Endothelial cell of umbilical vein (primary cell): ENCODE measurements at regions not wholly inside any gene's neighbourhood (a gene's known extent, or its start where the extent isn't known, plus 50 kb on each side); places are given as distances from the start of the nearest gene placed in this dataset.

Experiments
- BruUV-seq: library from RNA; stranded (reverse); fragments of 400-500 nt; replicated peaks from 2 replicates; lab custom pipeline; 2021; lab: Mats Ljungman, UMichigan
- CTCF ChIA-PET: fragments of 300-600, 350-600 bp; sonication (Branson Sonifier 250); formaldehyde crosslinking; loops from one replicate; lab custom pipeline; 2021; ENCODE audit warnings: antibody characterized with exemption, inconsistent platforms; lab: Charles Lee
- POLR2A ChIA-PET: fragments of 300-600, 350-600 bp; sonication (Branson Sonifier 250); formaldehyde crosslinking; loops from one replicate; lab custom pipeline; 2021; ENCODE audit warnings: antibody characterized with exemption, inconsistent platforms; lab: Charles Lee
- DNase-seq: peaks from one replicate; pipeline ENCODE4 v3.0.0-alpha.2; 2011; ENCODE audit warnings: low read depth, low spot score
- FAIRE-seq: peaks from 2 replicates; lab custom pipeline; 2011; peaks lifted over from hg19 to GRCh38; lab: Jason Lieb, UNC
- H2AFZ ChIP-seq: 2 replicates; pipeline ENCODE4 v1.6.0; 2012; ENCODE audit warnings: low read depth, low read length, control low read depth, inconsistent platforms
- H3K27ac ChIP-seq: 2 replicates; pipeline ENCODE4 v1.5.1; 2011; ENCODE audit warnings: low read depth, mild to moderate bottlenecking, control low read depth, low read length, moderate library complexity; ENCODE audit not compliant: insufficient read depth
- H3K27me3 ChIP-seq, 2 experiments: 2 replicates each; pipeline versions ENCODE4 v1.6.0 to v1.6.1; 2011; ENCODE audit warnings: low read length in 2 of 2, mixed read lengths in 1 of 2; ENCODE audit not compliant: control insufficient read depth in 2 of 2, insufficient read depth in 2 of 2
- H3K36me3 ChIP-seq, 2 experiments: 2 replicates in 1 of 2; 3 replicates in 1 of 2; pipeline ENCODE4 v1.5.1; 2011; ENCODE audit warnings: low read length in 2 of 2, mild to moderate bottlenecking in 1 of 2, moderate library complexity in 1 of 2; ENCODE audit not compliant: control insufficient read depth in 2 of 2, insufficient read depth in 2 of 2; ENCODE audit errors: extremely low read depth in 1 of 2
- H3K4me1 ChIP-seq: 3 replicates; pipeline ENCODE4 v1.5.1; 2011; ENCODE audit warnings: mild to moderate bottlenecking, low read length; ENCODE audit not compliant: control insufficient read depth, insufficient read depth; ENCODE audit errors: extremely low read depth
- H3K4me2 ChIP-seq: 2 replicates; pipeline ENCODE4 v1.6.1; 2011; ENCODE audit warnings: low read length, control low read depth, mixed read lengths; ENCODE audit not compliant: insufficient read depth
- H3K4me3 ChIP-seq, 3 experiments: fragments of 200-600 bp in 1 of 3; sonication (generic), shearing (Covaris generic) in 1 of 3; replicated peaks in 1 of 3; 2 replicates each; pipeline ENCODE4 v1.5.1; 2011 to 2016; ENCODE audit warnings: control low read depth in 3 of 3, low read length in 3 of 3, mild to moderate bottlenecking in 2 of 3, inconsistent platforms in 1 of 3, low read depth in 1 of 3, moderate library complexity in 1 of 3; ENCODE audit not compliant: insufficient read depth in 1 of 3
- H3K79me2 ChIP-seq: 2 replicates; pipeline ENCODE4 v1.6.0; 2012; ENCODE audit warnings: low read length, inconsistent platforms; ENCODE audit not compliant: control insufficient read depth, insufficient read depth
- H3K9ac ChIP-seq: replicated peaks from 2 replicates; pipeline ENCODE3; 2011; ENCODE audit warnings: low read length, control low read depth; ENCODE audit not compliant: insufficient read depth; ENCODE audit errors: extremely low read depth
- H3K9me1 ChIP-seq: replicated peaks from 3 replicates; pipeline ENCODE4 v1.6.0; 2011; ENCODE audit warnings: mild to moderate bottlenecking, low read length; ENCODE audit not compliant: control insufficient read depth, insufficient read depth; ENCODE audit errors: extremely low read depth
- H3K9me3 ChIP-seq: replicated peaks from 2 replicates; pipeline ENCODE4 v1.5.1; 2012; ENCODE audit warnings: low read length, inconsistent platforms; ENCODE audit not compliant: control insufficient read depth, insufficient read depth
- H4K20me1 ChIP-seq: replicated peaks from 2 replicates; pipeline ENCODE3; 2011; ENCODE audit warnings: mild to moderate bottlenecking, low read length; ENCODE audit not compliant: control insufficient read depth, insufficient read depth; ENCODE audit errors: extremely low read depth
- CTCF ChIP-seq, 2 donors: IDR thresholded peaks; 1 replicate in 1 of 2; 2 replicates in 1 of 2; pipeline ENCODE4 v1.5.1; 2011; ENCODE audit warnings: low read length in 2 of 2, mild to moderate bottlenecking in 2 of 2, moderate library complexity in 2 of 2, control low read depth in 1 of 2, inconsistent platforms in 1 of 2, low read depth in 1 of 2; ENCODE audit not compliant: insufficient read depth in 1 of 2; ENCODE audit errors: extremely low read depth in 1 of 2
- EZH2 ChIP-seq: IDR thresholded peaks from 2 replicates; pipeline ENCODE4 v1.6.1; 2012; ENCODE audit warnings: borderline replicate concordance, low read depth, mild to moderate bottlenecking, moderate library complexity, low read length, inconsistent platforms; ENCODE audit not compliant: severe bottlenecking
- FOS ChIP-seq: IDR thresholded peaks from 2 replicates; pipeline ENCODE4 v1.6.1; 2011; ENCODE audit warnings: mild to moderate bottlenecking, low read length, moderate library complexity, borderline replicate concordance; ENCODE audit not compliant: insufficient read depth
- GATA2 ChIP-seq: IDR thresholded peaks from 2 replicates; pipeline ENCODE4 v1.7.0; 2011; ENCODE audit warnings: low read depth, mild to moderate bottlenecking, moderate library complexity, mixed read lengths, low read length; ENCODE audit not compliant: insufficient read length, insufficient read depth
- JUN ChIP-seq: IDR thresholded peaks from 2 replicates; pipeline ENCODE4 v1.6.1; 2011; ENCODE audit warnings: borderline replicate concordance, low read depth; ENCODE audit not compliant: insufficient read length, insufficient read depth
- MAX ChIP-seq: IDR thresholded peaks from 2 replicates; pipeline ENCODE4 v1.6.1; 2011; ENCODE audit not compliant: insufficient read depth, insufficient read length
- MYC ChIP-seq: IDR thresholded peaks from one replicate; pipeline ENCODE4 v1.6.1; 2011; ENCODE audit warnings: mild to moderate bottlenecking, low read depth, low read length
- POLR2A ChIP-seq: IDR thresholded peaks from 2 replicates; pipeline ENCODE4 v1.6.1; 2012; ENCODE audit warnings: low read depth, mild to moderate bottlenecking, control low read depth, low read length
- POLR2AphosphoS5 ChIP-seq: IDR thresholded peaks from 2 replicates; pipeline ENCODE4 v1.6.1; 2012; ENCODE audit warnings: low read depth, mild to moderate bottlenecking, control low read depth, low read length, moderate library complexity; ENCODE audit not compliant: insufficient read depth
- dilution Hi-C: fragments of 300-500 bp; cut with MboI; formaldehyde crosslinking; loops from one replicate; pipeline ENCODE4 v1.15.0; 2019; ENCODE audit warnings: low sequenced_read_pairs; ENCODE audit not compliant: extremely low pct_ligation_motif_present
- intact Hi-C: fragments of 100-400 bp; cut with micrococcal nuclease; formaldehyde crosslinking; loops from one replicate; pipeline ENCODE4 v1.10.0; 2022

- H3K36me3 ChIP-seq: no peaks in the 10 kb centered on the region
- H3K27me3 ChIP-seq: no peaks in the 10 kb centered on the region
- H3K4me2 ChIP-seq: no peak overlapping the region
- no peak overlapping the region for H3K9ac ChIP-seq
- intact Hi-C loops (no loop called here), dilution Hi-C loops (no loop called here)
- H3K4me1 ChIP-seq: no peaks in the 10 kb centered on the region
- no peak overlapping the region for H3K4me3 ChIP-seq
- no peaks in the 10 kb centered on the region for H4K20me1 ChIP-seq
- CTCF ChIA-PET: no interaction called here
- H3K79me2 ChIP-seq: no peaks in the 10 kb centered on the region
- TF ChIP-seq JUN (no peak), POLR2A (no peak), FOS (no peak), GATA2 (no peak), EZH2 (no peak), POLR2AphosphoS5 (no peak)
- H3K9me3 ChIP-seq: no peaks in the 10 kb centered on the region
- DNase-seq (no peak), FAIRE-seq (no peak)
- no TSS peak for BruUV-seq
- H3K27ac ChIP-seq: no peak overlapping the region
- no peaks in the 10 kb centered on the region for H3K9me1 ChIP-seq
- POLR2A ChIA-PET: no interaction called here
- no peak overlapping the region for H2AFZ ChIP-seq
These were observed 243.2 kb upstream of the RGMB start for GRCh38 chr5:98530224-98530623.

GRCh38 chr5:98535901-98536300 is 237.6 kb upstream of the RGMB start:
- no peak overlapping the region for H3K4me2 ChIP-seq
- CTCF ChIA-PET: no interaction called here
- FAIRE-seq (no peak), DNase-seq (no peak)
- POLR2A ChIA-PET: no interaction called here
- H3K4me1 ChIP-seq: no peaks in the 10 kb centered on the region
- no peak overlapping the region for H3K27ac ChIP-seq
- no peak overlapping the region for H3K9ac ChIP-seq
- H3K27me3 ChIP-seq: no peaks in the 10 kb centered on the region
- intact Hi-C loops (no loop called here), dilution Hi-C loops (no loop called here)
- no peaks in the 10 kb centered on the region for H4K20me1 ChIP-seq
- TF ChIP-seq JUN (no peak), MYC (no peak), GATA2 (no peak), CTCF (IDR thresholded peaks at IDR 0.05; ENCODE audit: extremely low read depth in 1 of 2, insufficient read depth in 1 of 2, low read depth in 1 of 2, low read length in 2 of 2) (no peak), EZH2 (no peak), MAX (no peak), FOS (no peak), POLR2A (no peak)
- H3K36me3 ChIP-seq: no peaks in the 10 kb centered on the region
- no TSS peak for BruUV-seq
- H3K79me2 ChIP-seq: no peaks in the 10 kb centered on the region
- no peak overlapping the region for H2AFZ ChIP-seq
- no peaks in the 10 kb centered on the region for H3K9me1 ChIP-seq
- H3K9me3 ChIP-seq: no peaks in the 10 kb centered on the region
- no peak overlapping the region for H3K4me3 ChIP-seq
